Smooth muscle cell (in vitro differentiated cells): ENCODE measurements at regions not wholly inside any gene's neighbourhood (a gene's known extent, or its start where the extent isn't known, plus 50 kb on each side); places are given as distances from the start of the nearest gene placed in this dataset.

Experiments
- DNase-seq: peaks from one replicate; lab custom pipeline; 2025; ENCODE audit not compliant: unreplicated experiment; lab: John Stamatoyannopoulos, UW
- H2AFZ ChIP-seq: fragments of 200-600 bp; sonication (generic); 2 replicates; pipeline ENCODE4 v1.6.0; 2016; ENCODE audit warnings: antibody characterized with exemption, low read depth, mild to moderate bottlenecking
- H3F3A ChIP-seq: fragments of 200-600 bp; sonication (generic); 2 replicates; pipeline ENCODE4 v1.6.0; 2017; ENCODE audit warnings: antibody characterized with exemption, low read depth
- H3K27ac ChIP-seq: fragments of 200-600 bp; sonication (generic); 2 replicates; pipeline ENCODE4 v1.5.1; 2016; ENCODE audit warnings: low read depth, mild to moderate bottlenecking
- H3K27me3 ChIP-seq: fragments of 200-600 bp; sonication (generic); 2 replicates; pipeline ENCODE4 v1.6.1; 2016; ENCODE audit warnings: low read depth, mild to moderate bottlenecking
- H3K36me3 ChIP-seq: fragments of 200-600 bp; sonication (generic); 2 replicates; pipeline ENCODE4 v1.5.1; 2016; ENCODE audit warnings: low read depth
- H3K4me1 ChIP-seq: fragments of 200-600 bp; sonication (generic); 2 replicates; pipeline ENCODE4 v1.5.1; 2016; ENCODE audit warnings: low read depth
- H3K4me2 ChIP-seq: fragments of 200-600 bp; sonication (generic); 2 replicates; pipeline ENCODE4 v1.6.0; 2016; ENCODE audit warnings: mild to moderate bottlenecking
- H3K4me3 ChIP-seq: fragments of 200-600 bp; sonication (generic); 2 replicates; pipeline ENCODE4 v1.5.1; 2016; ENCODE audit warnings: mild to moderate bottlenecking
- H3K79me2 ChIP-seq: fragments of 200-600 bp; sonication (generic); 2 replicates; pipeline ENCODE4 v1.6.0; 2016; ENCODE audit warnings: low read depth, mild to moderate bottlenecking
- H3K9ac ChIP-seq: fragments of 200-600 bp; sonication (generic); 2 replicates; pipeline ENCODE4 v1.6.0; 2016; ENCODE audit warnings: low read depth
- H3K9me3 ChIP-seq: fragments of 200-600 bp; sonication (generic); replicated peaks from 2 replicates; pipeline ENCODE4 v1.5.1; 2016; ENCODE audit warnings: low read depth
- H4K20me1 ChIP-seq: fragments of 200-600 bp; sonication (generic); 2 replicates; pipeline ENCODE4 v1.6.0; 2016; ENCODE audit warnings: low read depth
- WGBS: methylation state at CpG from one replicate; pipeline ENCODE4 v1.1.7; 2016; ENCODE audit warnings: low lambda C conversion rate; 5-methylcytosine and 5-hydroxymethylcytosine counted together
- TF ChIP-seq, protein P1 (sequence below): fragments of 200-600 bp; sonication (generic); IDR thresholded peaks from 2 replicates; pipeline ENCODE4 v1.5.1; 2017; ENCODE audit warnings: borderline replicate concordance, mild to moderate bottlenecking, antibody characterized with exemption; ENCODE audit not compliant: insufficient read depth, poor library complexity, severe bottlenecking

DNA sequence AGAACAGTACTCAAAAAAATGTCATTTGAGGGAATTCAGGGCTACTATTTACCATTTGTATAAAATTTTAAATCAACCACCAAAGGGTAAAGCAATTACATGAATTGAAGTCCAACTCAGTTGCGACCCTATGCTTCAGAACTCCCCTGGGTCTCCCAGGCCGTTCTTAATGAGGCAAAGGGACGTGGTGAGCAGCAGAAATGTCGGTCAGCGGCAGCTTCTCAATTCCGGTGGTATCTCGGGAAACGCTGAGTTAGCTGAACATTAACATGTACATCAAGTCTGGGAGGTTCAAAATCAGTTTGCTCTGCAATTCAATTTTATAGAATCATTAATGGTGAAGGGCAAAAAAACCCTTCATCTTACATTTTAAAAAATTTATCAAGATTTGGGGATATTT, 173.2 kb downstream of the DIRAS2 start:
- no peaks in the 10 kb centered on the region for H3F3A ChIP-seq
- no peak overlapping the region for H3K4me3 ChIP-seq
- H2AFZ ChIP-seq, result no peak overlapping the region
- no peak overlapping the region for H3K27ac ChIP-seq
- DNase-seq, result no peak
- no peaks in the 10 kb centered on the region for H3K79me2 ChIP-seq
- no peak overlapping the region for H3K4me2 ChIP-seq
- H3K27me3 ChIP-seq, result no peaks in the 10 kb centered on the region
- 80% methylated on average over 8 of the region's 8 CpGs for WGBS
- TF ChIP-seq, protein P1, sequence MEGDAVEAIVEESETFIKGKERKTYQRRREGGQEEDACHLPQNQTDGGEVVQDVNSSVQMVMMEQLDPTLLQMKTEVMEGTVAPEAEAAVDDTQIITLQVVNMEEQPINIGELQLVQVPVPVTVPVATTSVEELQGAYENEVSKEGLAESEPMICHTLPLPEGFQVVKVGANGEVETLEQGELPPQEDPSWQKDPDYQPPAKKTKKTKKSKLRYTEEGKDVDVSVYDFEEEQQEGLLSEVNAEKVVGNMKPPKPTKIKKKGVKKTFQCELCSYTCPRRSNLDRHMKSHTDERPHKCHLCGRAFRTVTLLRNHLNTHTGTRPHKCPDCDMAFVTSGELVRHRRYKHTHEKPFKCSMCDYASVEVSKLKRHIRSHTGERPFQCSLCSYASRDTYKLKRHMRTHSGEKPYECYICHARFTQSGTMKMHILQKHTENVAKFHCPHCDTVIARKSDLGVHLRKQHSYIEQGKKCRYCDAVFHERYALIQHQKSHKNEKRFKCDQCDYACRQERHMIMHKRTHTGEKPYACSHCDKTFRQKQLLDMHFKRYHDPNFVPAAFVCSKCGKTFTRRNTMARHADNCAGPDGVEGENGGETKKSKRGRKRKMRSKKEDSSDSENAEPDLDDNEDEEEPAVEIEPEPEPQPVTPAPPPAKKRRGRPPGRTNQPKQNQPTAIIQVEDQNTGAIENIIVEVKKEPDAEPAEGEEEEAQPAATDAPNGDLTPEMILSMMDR, result no peak
- no peaks in the 10 kb centered on the region for H3K36me3 ChIP-seq
- no peaks in the 10 kb centered on the region for H3K4me1 ChIP-seq
- no peaks in the 10 kb centered on the region for H3K9me3 ChIP-seq
- no peak overlapping the region for H3K9ac ChIP-seq
- H4K20me1 ChIP-seq, result no peaks in the 10 kb centered on the region

DNA sequence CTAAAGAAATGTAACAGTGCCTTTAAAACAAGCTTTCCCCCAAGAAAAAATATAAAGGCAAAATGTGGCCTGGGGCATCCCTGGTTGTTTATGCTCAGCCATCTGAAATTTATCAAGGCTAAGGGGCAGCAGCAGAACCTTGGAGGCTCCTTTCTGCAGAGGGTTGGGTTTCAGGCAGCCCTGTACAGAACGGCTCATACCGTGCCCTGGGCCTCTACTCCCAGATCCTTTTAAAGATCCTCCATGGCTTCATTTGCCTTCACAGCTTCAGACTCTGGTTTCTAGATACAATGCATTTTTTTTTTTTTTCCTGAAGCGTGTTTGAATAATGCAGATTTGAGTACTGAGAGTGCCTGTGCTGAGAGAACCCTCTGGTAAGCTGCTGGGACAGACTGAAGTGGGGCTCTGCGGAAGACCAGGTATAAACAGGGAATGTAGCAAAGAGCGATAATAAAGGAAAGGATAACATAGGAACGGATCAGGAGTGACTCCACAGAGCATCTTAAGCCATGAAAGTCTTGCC, 172.7 kb downstream of the DIRAS2 start:
- no peaks in the 10 kb centered on the region for H3K79me2 ChIP-seq
- DNase-seq, result no peak
- no peaks in the 10 kb centered on the region for H3K36me3 ChIP-seq
- H3K27ac ChIP-seq, result no peak overlapping the region
- 91% methylated on average over 6 of the region's 6 CpGs for WGBS
- TF ChIP-seq, protein P1, result no peak
- H3F3A ChIP-seq, result no peaks in the 10 kb centered on the region
- no peak overlapping the region for H2AFZ ChIP-seq
- H3K9me3 ChIP-seq, result no peaks in the 10 kb centered on the region
- H3K4me3 ChIP-seq, result no peak overlapping the region
- no peaks in the 10 kb centered on the region for H3K27me3 ChIP-seq
- no peak overlapping the region for H3K9ac ChIP-seq
- no peaks in the 10 kb centered on the region for H4K20me1 ChIP-seq
- no peaks in the 10 kb centered on the region for H3K4me1 ChIP-seq
- no peak overlapping the region for H3K4me2 ChIP-seq

DNA sequence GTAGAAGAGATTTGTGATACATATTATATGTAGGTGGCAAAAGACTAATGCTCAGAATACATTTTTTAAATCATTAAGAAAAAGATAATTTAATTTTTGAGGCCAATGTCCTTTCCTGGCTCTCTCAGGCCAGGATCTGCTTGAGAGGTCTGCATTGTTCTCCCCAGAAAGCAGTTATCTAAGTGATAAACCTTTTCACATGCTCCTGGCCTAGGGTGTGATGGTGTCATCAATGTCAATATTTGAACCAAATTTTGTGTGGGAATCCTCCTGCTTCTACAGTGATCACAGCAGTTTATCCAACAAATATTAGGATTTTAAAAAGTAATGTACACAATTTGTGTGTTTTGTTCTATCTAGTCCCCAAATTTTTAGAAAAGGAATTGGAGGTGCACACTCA, 166.6 kb downstream of the DIRAS2 start:
- DNase-seq, result no peak
- TF ChIP-seq, protein P1, result no peak
- H3K4me1 ChIP-seq, result no peaks in the 10 kb centered on the region
- no peaks in the 10 kb centered on the region for H3K36me3 ChIP-seq
- no peaks in the 10 kb centered on the region for H3K9me3 ChIP-seq
- H3F3A ChIP-seq, result no peaks in the 10 kb centered on the region
- no peak overlapping the region for H3K9ac ChIP-seq
- no peak overlapping the region for H3K4me2 ChIP-seq
- H3K27ac ChIP-seq, result no peak overlapping the region
- H3K27me3 ChIP-seq, result no peaks in the 10 kb centered on the region
- no peaks in the 10 kb centered on the region for H4K20me1 ChIP-seq
- H3K4me3 ChIP-seq, result no peak overlapping the region
- no peaks in the 10 kb centered on the region for H3K79me2 ChIP-seq
- H2AFZ ChIP-seq, result no peak overlapping the region

DNA sequence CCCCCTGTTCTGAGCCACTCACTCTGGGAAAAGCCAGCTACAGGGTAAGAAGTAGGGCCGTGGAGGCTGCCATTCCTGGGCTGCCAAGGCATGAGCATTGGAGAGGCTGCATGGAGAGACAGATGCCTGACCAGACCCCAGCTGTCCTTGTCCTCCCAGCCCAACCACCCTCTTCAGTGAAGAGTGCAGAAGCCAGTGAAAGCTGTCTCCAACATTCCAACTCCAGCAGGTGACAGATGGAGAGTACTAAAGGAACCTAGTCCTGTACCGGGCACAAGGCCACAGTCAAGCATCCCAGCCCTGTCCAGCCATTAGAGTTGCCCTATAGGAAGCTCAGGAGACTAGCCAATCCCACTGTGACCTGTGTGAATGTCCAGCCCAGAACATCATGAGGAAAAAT, 165.1 kb downstream of the DIRAS2 start:
- Histone ChIP-seq H3K27ac (no peak overlapping the region), H2AFZ (no peak overlapping the region), H3K4me3 (no peak overlapping the region), H3K4me2 (no peak overlapping the region), H3K9ac (no peak overlapping the region), H3K79me2 (no peaks in the 10 kb centered on the region), H4K20me1 (no peaks in the 10 kb centered on the region), H3K36me3 (no peaks in the 10 kb centered on the region), H3F3A (no peaks in the 10 kb centered on the region), H3K27me3 (no peaks in the 10 kb centered on the region), H3K9me3 (no peaks in the 10 kb centered on the region), H3K4me1 (no peaks in the 10 kb centered on the region)
- TF ChIP-seq, protein P1, result no peak
- no peak for DNase-seq
- 100% methylated on average over 2 of the region's 2 CpGs for WGBS
